GM18499 (cell line): ENCODE measurements at regions not wholly inside any gene's neighbourhood (a gene's known extent, or its start where the extent isn't known, plus 50 kb on each side); places are given as distances from the start of the nearest gene placed in this dataset.
"Not testable (repeated sequence)": the region's sequence is repeated elsewhere in the genome, so short reads cannot be mapped to it uniquely, and the experiment has no call there.

Experiments used
- ATAC-seq: cut with Tn5 transposase; IDR thresholded peaks from one replicate; pipeline ENCODE4 v1.9.1; 2021; ENCODE audit warnings: moderate number of reproducible peaks; ENCODE audit not compliant: insufficient read depth, unreplicated experiment

DNA sequence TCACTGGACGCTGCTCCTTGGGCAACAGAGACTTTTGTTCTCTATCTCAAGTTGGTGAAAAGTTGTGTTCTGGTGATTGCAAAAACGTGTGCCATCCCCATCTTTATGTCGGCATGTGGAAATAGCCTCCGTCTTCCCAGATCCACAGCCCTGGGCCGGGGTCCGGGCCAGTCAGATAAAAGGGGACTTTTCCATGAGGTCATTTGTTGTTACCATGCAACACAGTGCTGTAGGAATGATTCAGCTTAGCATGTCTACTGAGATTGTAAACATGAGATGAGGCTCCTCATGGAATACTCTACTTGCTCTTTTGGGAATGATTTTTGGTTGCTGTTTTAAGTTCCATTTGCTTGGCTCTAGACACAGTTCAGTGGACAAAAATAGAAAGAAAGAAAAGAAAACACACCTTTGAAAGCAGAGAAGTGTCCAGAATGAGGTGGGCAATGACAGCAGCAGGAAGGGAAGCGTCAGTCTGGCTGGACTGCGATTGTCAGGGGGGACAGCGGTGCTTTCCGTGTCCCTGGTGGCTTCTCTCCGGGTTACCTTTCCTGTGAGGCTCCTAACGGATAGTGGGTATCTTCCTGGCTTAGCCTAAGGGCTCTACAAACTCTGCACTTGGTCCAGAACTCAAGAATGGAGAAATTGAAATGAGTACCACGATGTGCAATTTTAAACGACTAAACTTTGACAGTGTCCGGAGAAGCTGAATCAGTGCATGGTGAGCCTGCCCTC lies 91.6 kb downstream of the TEX29 start:
- no peak for ATAC-seq

- no peak for ATAC-seq
These were observed 93.2 kb downstream of the TEX29 start for GRCh38 chr13:111413407-111414187.

DNA sequence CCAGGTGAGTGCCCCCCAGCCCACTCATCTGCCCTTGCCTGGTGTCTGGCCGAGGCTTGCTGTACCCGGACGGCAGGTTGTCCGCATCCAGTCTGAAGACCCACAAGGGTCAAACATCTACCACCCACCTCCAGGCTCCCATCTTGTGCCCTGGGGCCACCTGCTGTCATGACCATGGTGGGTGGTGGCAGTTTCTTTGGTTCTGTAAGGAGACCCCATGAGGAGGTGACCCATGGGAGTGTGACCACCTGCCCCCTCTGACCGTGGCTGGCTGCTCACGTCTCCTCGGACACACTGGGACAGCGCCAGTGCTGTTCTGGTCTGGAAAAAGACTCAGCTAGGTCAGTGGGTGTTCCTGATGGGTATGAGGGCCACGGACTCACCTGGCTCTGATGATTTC lies 93.9 kb downstream of the TEX29 start:
- ATAC-seq: no peak

- no peak for ATAC-seq
These were observed 94.8 kb downstream of the TEX29 start for GRCh38 chr13:111415246-111415645.

GRCh38 chr13:111415765-111416164 lies 95.3 kb downstream of the TEX29 start:
- no peak for ATAC-seq

DNA sequence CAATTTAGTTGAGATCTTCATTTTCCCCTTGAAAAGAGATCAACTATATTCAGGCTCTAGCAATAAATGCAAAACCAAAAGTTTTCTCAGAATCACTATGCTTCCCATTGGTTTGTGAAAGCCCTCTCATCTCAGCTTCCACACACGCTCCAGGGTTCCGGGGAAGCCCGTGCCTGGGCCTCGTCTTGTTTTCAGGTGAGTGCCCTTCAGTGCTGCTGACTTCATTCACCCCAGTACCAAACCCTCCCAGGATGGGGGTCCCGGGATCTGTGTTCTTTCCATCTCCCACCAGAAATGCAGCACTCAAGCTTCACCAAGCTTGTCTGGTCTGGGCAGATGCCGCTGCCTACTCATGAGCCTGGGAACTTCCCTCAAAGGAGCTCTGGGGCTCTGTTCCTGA lies 97.7 kb downstream of the TEX29 start:
- no peak for ATAC-seq

GRCh38 chr13:111420113-111420876 lies 99.9 kb downstream of the TEX29 start:
- no peak for ATAC-seq

DNA sequence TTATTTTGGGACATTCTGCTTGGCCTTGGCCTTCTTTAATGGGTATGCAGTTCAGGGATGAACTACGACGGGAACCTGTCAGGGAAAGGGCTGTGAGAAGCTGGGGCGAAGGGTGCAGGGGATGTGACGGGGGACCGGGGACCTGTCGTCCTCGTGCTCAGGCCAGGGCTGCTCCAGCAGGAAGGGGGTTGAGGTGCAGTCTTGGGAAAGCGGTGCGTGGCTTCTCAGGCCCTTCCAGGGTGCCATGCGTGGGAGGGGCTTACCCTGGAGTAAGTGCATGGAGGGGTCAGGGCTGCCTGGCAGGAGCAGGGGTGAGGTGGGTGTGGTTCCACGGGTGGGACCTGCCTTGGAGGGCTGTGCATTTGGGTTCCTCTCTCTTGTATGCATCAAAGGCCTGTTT lies 100.8 kb downstream of the TEX29 start:
- ATAC-seq: no peak

DNA sequence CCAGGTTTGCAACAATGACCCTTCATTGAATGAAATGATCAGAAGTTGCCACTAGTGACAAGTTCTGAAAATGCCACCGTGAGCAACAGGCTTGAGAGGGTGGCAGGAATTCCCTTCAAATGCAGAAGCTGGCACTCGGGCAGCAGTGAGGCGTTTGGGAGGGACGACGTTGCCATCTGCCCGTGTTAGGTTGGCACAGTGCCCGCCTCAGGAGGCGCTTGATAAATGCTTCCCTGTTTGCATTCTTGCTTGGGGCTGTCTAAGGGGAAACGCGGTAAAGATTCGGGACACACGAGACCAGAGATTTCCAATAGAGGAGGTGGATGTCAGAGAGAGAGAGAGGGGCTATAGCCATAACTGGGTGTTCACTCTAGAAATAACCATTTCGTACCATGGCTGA lies 101.9 kb downstream of the TEX29 start:
- ATAC-seq: no peak

DNA sequence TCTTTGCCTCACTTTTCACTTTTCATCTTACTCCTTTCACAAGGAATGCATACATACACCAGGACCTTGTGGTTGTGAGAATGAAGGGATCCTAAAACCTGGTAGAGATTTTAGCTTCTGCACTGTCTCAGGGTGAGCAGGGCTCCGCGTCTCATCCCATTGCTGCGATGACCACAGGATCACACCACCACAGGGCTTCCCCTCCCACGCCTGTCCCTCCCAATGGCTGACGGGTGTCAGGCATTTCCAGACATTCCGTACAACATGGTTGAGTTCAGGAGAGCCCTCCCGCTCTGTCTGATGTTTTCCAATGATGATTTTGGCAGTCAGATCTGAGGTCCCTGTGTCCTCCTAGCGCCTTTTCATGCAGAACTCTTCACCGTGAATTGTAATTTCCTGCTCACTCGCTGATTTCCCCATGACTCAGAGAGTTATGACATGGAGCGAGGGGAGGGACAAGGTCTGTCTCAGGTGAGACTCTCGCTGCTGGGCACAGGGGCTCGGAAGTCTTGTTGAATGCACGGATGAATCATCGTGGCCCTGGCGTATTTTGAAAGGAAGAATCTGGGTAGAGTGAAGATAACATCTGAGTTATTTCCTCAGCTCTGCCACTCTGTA lies 102.8 kb downstream of the TEX29 start:
- ATAC-seq: no peak

DNA sequence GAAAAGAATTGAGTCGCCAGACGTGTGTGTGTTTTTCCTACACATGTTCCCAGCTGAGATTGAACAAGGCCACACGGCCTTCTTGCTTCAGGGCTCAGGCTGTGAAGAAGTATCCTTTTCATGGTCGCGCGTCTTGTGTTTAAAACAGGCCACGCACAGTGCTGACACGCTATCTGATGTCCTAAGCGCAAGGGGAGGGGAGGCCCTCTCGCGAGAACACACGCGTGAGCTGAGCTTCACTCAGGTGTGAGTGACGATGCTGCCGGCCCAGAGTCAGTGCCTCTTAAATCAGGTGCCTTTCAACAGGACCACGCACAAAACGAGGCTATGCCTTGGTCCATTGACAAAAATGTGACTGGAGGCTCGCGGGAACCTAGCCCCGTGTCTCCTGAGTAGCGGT lies 103.7 kb downstream of the TEX29 start:
- no peak for ATAC-seq

DNA sequence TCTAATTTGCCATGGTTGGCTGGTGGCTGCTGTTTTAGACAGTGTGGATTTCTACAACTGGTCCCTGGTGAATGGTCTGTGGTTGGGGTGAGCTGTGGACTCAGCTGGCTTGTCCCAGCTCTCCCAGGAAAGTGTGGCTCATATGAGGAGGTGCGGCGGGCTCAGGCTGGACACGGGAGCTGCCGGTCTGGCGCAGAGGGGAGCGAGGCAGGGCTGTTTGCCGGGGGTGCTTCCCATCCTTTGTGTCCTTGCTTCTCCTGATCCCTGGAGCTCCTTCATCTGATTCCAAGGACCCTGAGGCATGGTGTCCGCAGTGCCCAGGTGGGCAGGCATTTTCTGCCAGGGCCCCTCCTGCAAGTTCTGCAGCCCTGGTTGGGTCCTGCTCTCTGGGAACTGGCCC lies 104.9 kb downstream of the TEX29 start:
- no peak for ATAC-seq

DNA sequence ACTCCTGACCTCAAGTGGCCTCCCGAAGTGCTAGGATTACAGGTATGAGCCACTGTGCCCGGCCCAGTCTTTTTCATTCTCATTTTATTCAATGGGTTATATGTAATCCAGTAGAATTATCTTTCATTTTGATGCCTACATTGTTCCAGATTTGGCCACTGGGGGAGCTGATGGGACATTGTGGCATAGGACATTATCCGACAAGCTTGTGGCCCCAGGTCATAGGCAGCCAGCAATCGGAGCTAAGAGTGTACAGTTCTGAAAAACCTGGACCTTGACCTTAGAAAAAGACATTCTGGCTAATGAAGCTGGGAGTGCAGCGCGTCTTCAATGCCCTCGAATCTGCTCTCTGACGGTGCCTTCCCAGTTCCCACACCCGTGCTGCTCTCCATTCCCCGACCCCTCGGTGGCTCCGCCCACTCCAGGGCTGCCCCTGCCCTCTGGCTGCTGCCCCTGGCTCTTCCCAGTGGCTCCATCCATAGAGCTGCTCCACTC lies 108.7 kb downstream of the TEX29 start:
- ATAC-seq: no peak

GRCh38 chr13:111431206-111431605 lies 110.8 kb downstream of the TEX29 start:
- ATAC-seq: no peak

- ATAC-seq: no peak
These were observed 114.2 kb downstream of the TEX29 start for GRCh38 chr13:111434578-111435159.

- ATAC-seq: no peak
These were observed 116.0 kb downstream of the TEX29 start for GRCh38 chr13:111436446-111436845.

GRCh38 chr13:111437417-111437816 lies 117.0 kb downstream of the TEX29 start:
- no peak for ATAC-seq

DNA sequence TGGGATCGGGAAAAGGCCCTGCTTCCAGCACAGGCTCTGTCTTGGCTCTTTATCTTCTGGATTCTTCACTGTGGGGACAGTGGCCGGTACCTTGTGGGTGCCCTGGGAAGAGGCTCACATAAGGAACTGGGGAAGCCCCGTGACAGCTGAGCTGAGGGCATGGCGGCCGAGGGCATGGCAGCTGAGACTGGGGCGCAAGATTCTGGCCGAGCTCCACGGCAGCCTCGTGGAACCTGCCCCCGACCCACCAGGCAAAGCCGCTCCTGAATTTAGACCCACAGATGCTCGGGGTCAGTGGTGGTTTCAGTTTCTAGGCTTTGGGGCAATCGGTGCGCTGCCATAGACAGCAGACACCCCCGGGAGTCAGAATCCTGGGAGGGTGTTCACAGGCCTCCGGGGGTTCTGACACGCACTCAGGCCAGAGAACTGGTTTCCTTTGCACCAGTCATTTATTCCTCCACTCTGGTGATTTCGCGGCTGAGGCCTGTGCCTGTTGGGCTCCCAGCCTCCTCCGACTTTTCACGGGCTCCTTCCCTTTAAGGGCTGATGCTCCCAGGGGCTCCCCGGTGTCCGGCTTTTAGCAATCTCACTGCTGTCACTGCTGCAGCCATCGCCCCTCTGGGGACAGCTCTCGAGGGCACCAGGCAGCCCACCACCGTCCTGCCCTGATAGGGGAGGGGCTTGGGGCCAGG lies 117.6 kb downstream of the TEX29 start:
- no peak for ATAC-seq

DNA sequence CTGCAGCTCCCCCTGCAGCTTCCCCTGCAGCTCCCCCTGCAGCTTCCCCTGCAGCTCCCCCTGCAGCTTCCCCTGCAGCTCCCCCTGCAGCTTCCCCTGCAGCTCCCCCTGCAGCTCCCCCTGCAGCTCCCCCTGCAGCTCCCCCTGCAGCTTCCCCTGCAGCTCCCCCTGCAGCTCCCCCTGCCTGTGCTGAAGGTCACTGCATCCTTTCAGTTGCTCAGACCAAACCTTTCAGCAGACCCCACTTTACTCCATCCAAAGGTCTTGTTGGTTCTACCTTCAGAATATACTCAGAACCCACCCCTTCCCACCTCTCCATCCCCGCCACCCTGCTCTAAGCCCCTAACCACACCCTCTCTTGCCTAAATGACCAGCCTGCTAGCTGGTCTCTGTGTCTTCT lies 120.0 kb downstream of the TEX29 start:
- not testable (repeated sequence) for ATAC-seq

- no peak for ATAC-seq
These were observed 123.5 kb downstream of the TEX29 start for GRCh38 chr13:111443981-111444380.
